ENCODE measurements at regions not wholly inside any gene's neighbourhood (a gene's known extent, or its start where the extent isn't known, plus 50 kb on each side); places are given as distances from the start of the nearest gene placed in this dataset.
"Not testable (repeated sequence)": the region's sequence is repeated elsewhere in the genome, so short reads cannot be mapped to it uniquely, and the experiment has no call there.

GRCh38 chr6:9307786-9308185 lies 872.4 kb upstream of the SLC35B3 start:
- DNase-seq (ENCODE audit: low read depth), result no peak

GRCh38 chr6:9307187-9307586 lies 871.8 kb upstream of the SLC35B3 start:
- no peak for DNase-seq (ENCODE audit: low read depth)

GRCh38 chr6:9295644-9296043 lies 860.3 kb upstream of the SLC35B3 start:
- DNase-seq (ENCODE audit: low read depth), result no peak

GRCh38 chr6:9292975-9293374 lies 857.6 kb upstream of the SLC35B3 start:
- DNase-seq (ENCODE audit: low read depth), result peak; percentile 6

- not testable (repeated sequence) for DNase-seq (ENCODE audit: low read depth)
Observed at GRCh38 chr6:9290342-9290741, 855.0 kb upstream of the SLC35B3 start.

- DNase-seq (ENCODE audit: low read depth), result no peak
Observed at GRCh38 chr6:9272671-9273070, 837.3 kb upstream of the SLC35B3 start.

GRCh38 chr6:9266741-9267140 lies 831.4 kb upstream of the SLC35B3 start:
- DNase-seq (ENCODE audit: low read depth), result no peak

GRCh38 chr6:9257215-9257614 lies 821.9 kb upstream of the SLC35B3 start:
- no peak for DNase-seq (ENCODE audit: low read depth)

GRCh38 chr6:9254251-9254650 lies 818.9 kb upstream of the SLC35B3 start:
- no peak for DNase-seq (ENCODE audit: low read depth)

- DNase-seq (ENCODE audit: low read depth), result no peak
Observed at GRCh38 chr6:9252799-9253198, 817.5 kb upstream of the SLC35B3 start.

GRCh38 chr6:9250852-9251251 lies 815.5 kb upstream of the SLC35B3 start:
- no peak for DNase-seq (ENCODE audit: low read depth)

GRCh38 chr6:9248133-9248532 lies 812.8 kb upstream of the SLC35B3 start:
- no peak for DNase-seq (ENCODE audit: low read depth)

- DNase-seq (ENCODE audit: low read depth), result no peak
Observed at GRCh38 chr6:9240861-9241260, 805.5 kb upstream of the SLC35B3 start.

GRCh38 chr6:9236443-9236842 lies 801.1 kb upstream of the SLC35B3 start:
- DNase-seq (ENCODE audit: low read depth), result no peak

GRCh38 chr6:9233686-9234085 lies 798.3 kb upstream of the SLC35B3 start:
- no peak for DNase-seq (ENCODE audit: low read depth)

- no peak for DNase-seq (ENCODE audit: low read depth)
Observed at GRCh38 chr6:9233226-9233625, 797.9 kb upstream of the SLC35B3 start.

GRCh38 chr6:9225441-9225871 lies 790.1 kb upstream of the SLC35B3 start:
- DNase-seq (ENCODE audit: low read depth), result peak; percentile 6

- no peak for DNase-seq (ENCODE audit: low read depth)
Observed at GRCh38 chr6:9224539-9224938, 789.2 kb upstream of the SLC35B3 start.

- not testable (repeated sequence) for DNase-seq (ENCODE audit: low read depth)
Observed at GRCh38 chr6:9213717-9214116, 778.4 kb upstream of the SLC35B3 start.

GRCh38 chr6:9208966-9209365 lies 773.6 kb upstream of the SLC35B3 start:
- no peak for DNase-seq (ENCODE audit: low read depth)

GRCh38 chr6:9205645-9206044 lies 770.3 kb upstream of the SLC35B3 start:
- DNase-seq (ENCODE audit: low read depth), result no peak

GRCh38 chr6:9204171-9204570 lies 768.8 kb upstream of the SLC35B3 start:
- DNase-seq (ENCODE audit: low read depth), result peak; percentile 6

- no peak for DNase-seq (ENCODE audit: low read depth)
Observed at GRCh38 chr6:9200712-9201111, 765.4 kb upstream of the SLC35B3 start.

- DNase-seq (ENCODE audit: low read depth), result no peak
Observed at GRCh38 chr6:9197726-9198125, 762.4 kb upstream of the SLC35B3 start.

GRCh38 chr6:9195322-9195721 lies 760.0 kb upstream of the SLC35B3 start:
- DNase-seq (ENCODE audit: low read depth), result no peak
